ENCODE measurements at regions not wholly inside any gene's neighbourhood (a gene's known extent, or its start where the extent isn't known, plus 50 kb on each side); places are given as distances from the start of the nearest gene placed in this dataset.
A peak's percentile ranks its signal among the peaks of the same experiment; 100 is the strongest.

- Histone ChIP-seq H3K9me3 (ENCODE audit: low read depth, low read length, poor library complexity, severe bottlenecking) (peaks cover 6% of the 10 kb centered on the region), H3K4me3 (ENCODE audit: low read depth, low read length, poor library complexity, severe bottlenecking) (no peak overlapping the region), H3K4me1 (ENCODE audit: insufficient read depth, low read length, poor library complexity, severe bottlenecking) (peaks cover 8% of the 10 kb centered on the region), H3K36me3 (ENCODE audit: insufficient read depth, low read length, poor library complexity, severe bottlenecking) (no peaks in the 10 kb centered on the region), H3K27ac (ENCODE audit: low read depth, low read length, poor library complexity, severe bottlenecking) (no peak overlapping the region), H3K27me3 (replicated peaks; ENCODE audit: insufficient read depth, low read depth, low read length, poor library complexity) (no peaks in the 10 kb centered on the region)
- intact Hi-C loops (cut with micrococcal nuclease; ENCODE audit: unreplicated experiment): no loop called here
- CTCF ChIA-PET: no interaction called here
- peak; percentile 37 for DNase-seq (ENCODE audit: low spot score)
- POLR2A ChIA-PET (ENCODE audit: low non-redundant PET): no interaction called here
- TF ChIP-seq EZH2 (IDR thresholded peaks at IDR 0.05; ENCODE audit: borderline replicate concordance, low read depth, low read length, poor library complexity, severe bottlenecking): no peak
- TF ChIP-seq, protein P1, sequence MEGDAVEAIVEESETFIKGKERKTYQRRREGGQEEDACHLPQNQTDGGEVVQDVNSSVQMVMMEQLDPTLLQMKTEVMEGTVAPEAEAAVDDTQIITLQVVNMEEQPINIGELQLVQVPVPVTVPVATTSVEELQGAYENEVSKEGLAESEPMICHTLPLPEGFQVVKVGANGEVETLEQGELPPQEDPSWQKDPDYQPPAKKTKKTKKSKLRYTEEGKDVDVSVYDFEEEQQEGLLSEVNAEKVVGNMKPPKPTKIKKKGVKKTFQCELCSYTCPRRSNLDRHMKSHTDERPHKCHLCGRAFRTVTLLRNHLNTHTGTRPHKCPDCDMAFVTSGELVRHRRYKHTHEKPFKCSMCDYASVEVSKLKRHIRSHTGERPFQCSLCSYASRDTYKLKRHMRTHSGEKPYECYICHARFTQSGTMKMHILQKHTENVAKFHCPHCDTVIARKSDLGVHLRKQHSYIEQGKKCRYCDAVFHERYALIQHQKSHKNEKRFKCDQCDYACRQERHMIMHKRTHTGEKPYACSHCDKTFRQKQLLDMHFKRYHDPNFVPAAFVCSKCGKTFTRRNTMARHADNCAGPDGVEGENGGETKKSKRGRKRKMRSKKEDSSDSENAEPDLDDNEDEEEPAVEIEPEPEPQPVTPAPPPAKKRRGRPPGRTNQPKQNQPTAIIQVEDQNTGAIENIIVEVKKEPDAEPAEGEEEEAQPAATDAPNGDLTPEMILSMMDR (conservative IDR thresholded peaks at IDR 0.05; ENCODE audit: low read depth, low read length): no peak
- no TSS peak for BruUV-seq (replicated peaks)
Measured at GRCh38 chr7:80357530-80357929, 154.3 kb downstream of the GNAT3 start.

DNA sequence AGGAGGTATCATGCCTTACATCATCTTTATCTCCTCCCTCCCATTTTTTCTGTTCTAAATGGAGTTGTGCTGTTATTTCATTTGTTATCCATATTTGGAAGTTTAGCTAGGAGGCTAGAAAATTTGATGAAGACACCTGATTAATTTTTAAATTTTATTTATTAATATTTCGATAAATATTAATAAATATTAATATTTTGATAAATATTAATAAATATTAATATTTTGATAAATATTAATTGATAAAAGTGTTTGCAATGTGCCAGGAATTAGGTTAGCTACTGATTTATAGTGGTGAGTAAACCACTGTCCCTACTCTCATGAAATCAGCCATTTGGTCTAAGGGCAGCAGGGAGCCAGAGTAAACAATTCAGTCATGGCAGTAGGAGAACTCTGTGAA, 161.4 kb downstream of the GNAT3 start:
- intact Hi-C loops (cut with micrococcal nuclease; ENCODE audit: unreplicated experiment): no loop called here
- no peak for DNase-seq (ENCODE audit: low spot score)
- H3K27ac ChIP-seq (ENCODE audit: low read depth, low read length, poor library complexity, severe bottlenecking): no peak overlapping the region
- TF ChIP-seq, protein P1 (conservative IDR thresholded peaks at IDR 0.05; ENCODE audit: low read depth, low read length): no peak
- no peak for TF ChIP-seq EZH2 (IDR thresholded peaks at IDR 0.05; ENCODE audit: borderline replicate concordance, low read depth, low read length, poor library complexity, severe bottlenecking)
- peaks cover 10% of the 10 kb centered on the region for H3K4me1 ChIP-seq (ENCODE audit: insufficient read depth, low read length, poor library complexity, severe bottlenecking)
- H3K4me3 ChIP-seq (ENCODE audit: low read depth, low read length, poor library complexity, severe bottlenecking): no peak overlapping the region
- POLR2A ChIA-PET (ENCODE audit: low non-redundant PET): no interaction called here
- H3K27me3 ChIP-seq (replicated peaks; ENCODE audit: insufficient read depth, low read depth, low read length, poor library complexity): no peaks in the 10 kb centered on the region
- H3K36me3 ChIP-seq (ENCODE audit: insufficient read depth, low read length, poor library complexity, severe bottlenecking): no peaks in the 10 kb centered on the region
- CTCF ChIA-PET: no interaction called here
- BruUV-seq (replicated peaks): no TSS peak
- H3K9me3 ChIP-seq (ENCODE audit: low read depth, low read length, poor library complexity, severe bottlenecking): no peaks in the 10 kb centered on the region

GRCh38 chr7:80348223-80348622, 163.6 kb downstream of the GNAT3 start:
- CTCF ChIA-PET: no interaction called here
- H3K4me3 ChIP-seq (ENCODE audit: low read depth, low read length, poor library complexity, severe bottlenecking): no peak overlapping the region
- H3K27me3 ChIP-seq (replicated peaks; ENCODE audit: insufficient read depth, low read depth, low read length, poor library complexity): no peaks in the 10 kb centered on the region
- H3K9me3 ChIP-seq (ENCODE audit: low read depth, low read length, poor library complexity, severe bottlenecking): no peaks in the 10 kb centered on the region
- no peak overlapping the region for H3K27ac ChIP-seq (ENCODE audit: low read depth, low read length, poor library complexity, severe bottlenecking)
- no peaks in the 10 kb centered on the region for H3K36me3 ChIP-seq (ENCODE audit: insufficient read depth, low read length, poor library complexity, severe bottlenecking)
- intact Hi-C loops (cut with micrococcal nuclease; ENCODE audit: unreplicated experiment): no loop called here
- BruUV-seq (replicated peaks): no TSS peak
- TF ChIP-seq EZH2 (IDR thresholded peaks at IDR 0.05; ENCODE audit: borderline replicate concordance, low read depth, low read length, poor library complexity, severe bottlenecking): no peak
- TF ChIP-seq, protein P1 (conservative IDR thresholded peaks at IDR 0.05; ENCODE audit: low read depth, low read length): no peak
- DNase-seq (ENCODE audit: low spot score): no peak
- POLR2A ChIA-PET (ENCODE audit: low non-redundant PET): no interaction called here
- H3K4me1 ChIP-seq (ENCODE audit: insufficient read depth, low read length, poor library complexity, severe bottlenecking): peaks cover 10% of the 10 kb centered on the region

Measured in A673 (cell line).